Kidney epithelial cell (primary cell): ENCODE measurements at regions not wholly inside any gene's neighbourhood (a gene's known extent, or its start where the extent isn't known, plus 50 kb on each side); places are given as distances from the start of the nearest gene placed in this dataset.

ENCODE experiments used
- DNase-seq: peaks from one replicate; pipeline ENCODE4 v3.0.0-alpha.2; 2010; ENCODE audit warnings: low read depth
- H3K27me3 ChIP-seq: 2 replicates; pipeline ENCODE4 v1.6.0; 2011; ENCODE audit warnings: low read length; ENCODE audit not compliant: control insufficient read depth, insufficient read depth
- H3K36me3 ChIP-seq: 2 replicates; pipeline ENCODE4 v1.5.1; 2011; ENCODE audit warnings: low read length; ENCODE audit not compliant: control insufficient read depth, insufficient read depth
- H3K4me3 ChIP-seq: 2 replicates; pipeline ENCODE4 v1.5.1; 2011; ENCODE audit warnings: low read depth, mild to moderate bottlenecking, control low read depth, low read length
- CTCF ChIP-seq: IDR thresholded peaks from 2 replicates; pipeline ENCODE4 v1.5.1; 2011; ENCODE audit warnings: mild to moderate bottlenecking, moderate library complexity, low read length, control low read depth, inconsistent platforms; ENCODE audit not compliant: insufficient read depth, poor library complexity, severe bottlenecking

- DNase-seq = no peak
- TF ChIP-seq CTCF = no peak
- Histone ChIP-seq H3K4me3 (no peak overlapping the region), H3K36me3 (no peaks in the 10 kb centered on the region), H3K27me3 (no peaks in the 10 kb centered on the region)
These were observed 1237.1 kb downstream of the PCDH19 start for GRCh38 chrX:99172958-99173357.

DNA sequence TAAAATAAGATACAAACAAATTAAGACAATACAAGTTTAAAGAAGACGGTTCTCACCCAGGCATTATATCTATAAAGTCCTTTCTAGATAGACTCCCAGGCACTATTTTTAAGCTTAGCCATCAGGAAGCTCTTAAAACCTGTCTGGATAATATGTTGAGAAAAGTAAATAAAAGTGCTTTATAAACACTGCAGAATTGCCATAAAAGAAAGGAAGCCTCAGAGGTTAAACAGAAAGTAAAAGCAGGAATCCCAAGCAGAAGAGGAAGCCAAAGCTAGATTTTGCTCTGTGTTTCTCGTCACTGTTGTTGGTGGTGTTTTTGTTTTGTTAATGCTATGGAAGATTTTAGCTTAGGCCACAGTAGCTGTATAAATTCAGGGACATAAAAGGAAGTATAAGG lies 1267.3 kb downstream of the PCDH19 start:
- Histone ChIP-seq H3K27me3 (no peaks in the 10 kb centered on the region), H3K4me3 (no peak overlapping the region), H3K36me3 (no peaks in the 10 kb centered on the region)
- no peak for TF ChIP-seq CTCF
- DNase-seq = no peak

DNA sequence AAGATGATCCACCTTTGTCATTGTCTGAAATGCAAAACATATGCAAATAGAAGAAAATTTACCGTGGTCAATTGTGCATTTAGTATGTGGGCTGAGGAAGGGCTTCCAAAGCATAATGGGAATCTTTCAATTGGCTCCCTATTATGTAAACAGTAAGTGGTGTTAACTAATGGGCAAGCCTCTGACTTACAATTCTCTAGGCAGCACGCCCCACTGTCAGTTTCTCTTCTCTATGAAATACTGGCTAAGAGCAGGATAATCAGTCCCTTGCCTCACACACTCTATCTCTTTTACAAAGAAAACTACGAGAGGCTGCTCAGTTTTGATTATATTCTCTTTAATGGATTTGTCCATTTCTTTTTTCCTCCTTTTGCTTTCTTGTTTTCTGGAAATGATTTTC lies 1272.6 kb downstream of the PCDH19 start:
- DNase-seq = no peak
- Histone ChIP-seq H3K27me3 (no peaks in the 10 kb centered on the region), H3K4me3 (no peak overlapping the region), H3K36me3 (no peaks in the 10 kb centered on the region)
- TF ChIP-seq CTCF = no peak

DNA sequence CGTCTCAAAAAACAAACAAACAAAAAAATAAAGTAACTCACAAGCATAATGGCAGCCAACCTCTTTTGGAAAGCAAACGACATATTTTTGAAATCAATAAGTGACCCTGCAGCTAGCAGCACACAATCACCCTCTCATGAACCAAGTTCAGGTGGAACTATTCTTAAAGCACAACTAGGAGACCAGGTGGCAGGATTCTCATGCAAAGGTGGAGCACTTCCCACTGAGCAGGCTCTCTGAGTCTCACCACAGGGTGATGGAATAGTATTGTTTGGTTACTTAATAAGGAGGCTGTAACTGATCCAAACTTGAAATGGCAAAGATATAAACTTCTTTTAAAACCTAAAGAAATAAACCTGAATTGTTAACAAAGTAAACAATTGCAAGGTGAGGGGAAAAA lies 1293.1 kb downstream of the PCDH19 start:
- Histone ChIP-seq H3K36me3 (no peaks in the 10 kb centered on the region), H3K4me3 (no peak overlapping the region), H3K27me3 (no peaks in the 10 kb centered on the region)
- no peak for TF ChIP-seq CTCF
- DNase-seq = no peak

GRCh38 chrX:99095965-99096635 lies 1314.0 kb downstream of the PCDH19 start:
- TF ChIP-seq CTCF = no peak
- H3K36me3 ChIP-seq = no peaks in the 10 kb centered on the region

DNA sequence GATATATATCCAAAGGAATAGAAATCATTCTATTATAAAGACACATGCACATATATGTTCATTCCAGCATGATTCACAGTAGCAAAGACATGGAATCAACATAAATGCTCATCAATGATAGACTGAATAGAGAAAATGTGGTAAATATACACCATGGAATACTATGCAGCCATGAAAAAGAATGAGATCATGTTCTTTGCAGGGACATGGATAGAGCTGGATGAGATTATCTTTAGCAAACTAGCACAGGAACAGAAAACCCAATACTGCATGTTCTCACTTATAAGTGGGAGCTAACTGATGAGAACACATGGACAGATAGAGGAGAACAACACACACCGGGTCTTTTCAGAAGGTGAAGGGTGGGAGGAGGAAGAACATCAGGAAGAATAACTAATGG lies 1318.6 kb downstream of the PCDH19 start:
- no peak overlapping the region for H3K4me3 ChIP-seq
- TF ChIP-seq CTCF = no peak
- no peaks in the 10 kb centered on the region for H3K36me3 ChIP-seq
- no peaks in the 10 kb centered on the region for H3K27me3 ChIP-seq
- no peak for DNase-seq

More at GRCh38 chrX:99095965-99096635, 1314.0 kb downstream of the PCDH19 start:
- Histone ChIP-seq H3K27me3 (no peaks in the 10 kb centered on the region), H3K4me3 (no peak overlapping the region)
- no peak for DNase-seq
